Germinal center (tissue), 1 donor: ENCODE measurements at regions not wholly inside any gene's neighbourhood (a gene's known extent, or its start where the extent isn't known, plus 50 kb on each side); places are given as distances from the start of the nearest gene placed in this dataset.

ENCODE experiments used
- DNase-seq: peaks from one replicate; pipeline ENCODE4 v3.0.0; 2012; ENCODE audit warnings: mixed read lengths, low spot score

DNA sequence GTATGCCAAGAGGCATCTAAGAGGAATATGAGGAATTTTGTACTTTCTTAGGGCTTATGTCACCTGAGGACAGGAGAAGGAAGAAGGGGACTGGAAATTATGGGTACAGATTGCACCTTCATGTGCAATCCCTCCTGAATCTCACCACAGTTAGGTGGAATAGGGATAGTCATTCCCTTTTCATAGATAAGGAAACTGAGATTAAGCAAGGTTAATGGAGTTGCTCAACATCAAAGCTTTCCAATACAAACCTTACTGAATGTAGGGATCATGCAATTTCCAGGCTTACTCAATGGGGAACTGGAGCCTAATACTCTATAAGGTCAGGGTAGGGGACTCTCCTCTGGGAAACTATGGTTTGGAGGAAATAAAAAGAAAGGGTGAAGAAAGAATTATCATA lies 133.0 kb downstream of the C11orf87 start:
- no peak for DNase-seq

DNA sequence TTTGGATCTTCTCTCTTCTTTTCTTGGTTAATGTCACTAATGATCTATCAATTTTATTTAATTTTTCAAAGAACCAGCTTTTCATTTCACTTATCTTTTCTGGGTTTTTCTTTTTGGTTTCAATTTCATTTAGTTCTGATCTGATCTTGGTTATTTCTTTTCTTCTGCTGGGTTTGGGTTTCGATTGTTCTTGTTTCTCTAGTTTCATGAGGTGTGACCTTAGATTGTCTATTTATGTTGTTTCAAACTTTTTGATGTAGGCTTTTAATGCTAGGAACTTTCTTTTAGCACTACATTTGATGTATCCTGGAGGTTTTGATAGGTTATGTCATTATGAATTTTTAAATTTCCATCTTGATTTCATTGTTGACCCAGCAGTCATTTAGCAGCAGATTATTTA lies 142.3 kb downstream of the C11orf87 start:
- DNase-seq, result no peak

- DNase-seq, result no peak
These were observed 160.5 kb downstream of the C11orf87 start for GRCh38 chr11:109582470-109582869.

GRCh38 chr11:109584001-109584972 lies 162.3 kb downstream of the C11orf87 start:
- DNase-seq, result no peak

GRCh38 chr11:109586789-109587188 lies 164.8 kb downstream of the C11orf87 start:
- DNase-seq, result no peak

DNA sequence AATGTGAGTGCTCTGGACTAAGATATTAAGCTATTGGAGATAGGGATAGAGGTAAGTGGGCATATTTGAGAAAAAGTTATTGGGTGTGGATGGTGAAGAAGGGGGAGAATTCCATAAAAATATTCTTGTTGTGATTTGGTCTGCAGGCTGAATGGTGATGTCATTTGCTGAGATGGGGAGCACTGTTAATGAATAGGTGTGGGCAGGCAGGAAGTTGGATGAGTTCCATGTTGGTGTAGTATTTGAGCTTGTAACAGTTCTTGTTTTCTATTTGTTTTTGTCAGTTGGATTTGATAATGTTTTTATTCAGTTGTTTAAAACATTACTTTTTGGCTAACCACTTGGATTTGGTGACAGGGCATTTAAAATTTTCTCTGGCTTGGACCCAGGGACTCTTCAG lies 168.8 kb downstream of the C11orf87 start:
- DNase-seq, result no peak

DNA sequence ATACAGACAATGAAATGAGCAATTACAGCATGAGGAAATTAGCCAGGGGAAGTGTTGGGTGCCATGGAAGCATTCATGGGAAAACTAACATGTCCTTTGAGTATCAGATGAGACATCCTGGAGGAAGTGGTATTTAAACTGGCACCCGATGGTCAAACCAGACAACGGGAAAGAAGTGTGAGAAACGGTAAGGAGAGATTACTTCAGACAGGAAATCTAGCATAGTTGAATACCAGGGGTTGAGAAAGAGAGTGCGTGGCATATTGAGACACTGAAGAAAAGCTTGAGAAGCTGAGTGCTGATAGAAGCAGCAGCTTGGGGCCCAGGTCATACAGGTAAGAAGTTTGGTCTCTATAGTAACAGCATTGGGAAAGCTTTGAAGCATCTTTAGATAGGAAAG lies 175.3 kb downstream of the C11orf87 start:
- no peak for DNase-seq

GRCh38 chr11:109604481-109605400 lies 182.8 kb downstream of the C11orf87 start:
- no peak for DNase-seq

DNA sequence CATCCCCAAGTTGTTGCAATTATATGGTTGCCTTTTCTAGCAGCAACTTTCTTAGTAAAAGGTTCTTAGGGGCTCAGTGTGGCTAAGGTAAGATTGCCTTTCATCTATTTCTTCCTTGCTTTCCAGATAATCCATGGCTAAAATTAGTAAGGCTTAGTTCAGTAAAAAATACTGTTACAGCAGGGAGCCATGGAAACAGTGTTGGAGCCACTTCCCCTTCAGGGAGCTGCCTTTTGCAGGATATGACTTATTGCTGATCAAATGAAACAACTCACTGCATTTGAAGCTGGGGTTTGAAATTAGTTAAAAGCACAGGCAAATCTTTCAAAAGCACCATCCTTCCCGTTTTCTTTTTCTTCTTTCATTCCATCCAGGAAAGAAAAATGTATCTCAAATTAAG lies 184.3 kb downstream of the C11orf87 start:
- DNase-seq, result no peak

- DNase-seq, result no peak
These were observed 187.6 kb downstream of the C11orf87 start for GRCh38 chr11:109609454-109610185.

DNA sequence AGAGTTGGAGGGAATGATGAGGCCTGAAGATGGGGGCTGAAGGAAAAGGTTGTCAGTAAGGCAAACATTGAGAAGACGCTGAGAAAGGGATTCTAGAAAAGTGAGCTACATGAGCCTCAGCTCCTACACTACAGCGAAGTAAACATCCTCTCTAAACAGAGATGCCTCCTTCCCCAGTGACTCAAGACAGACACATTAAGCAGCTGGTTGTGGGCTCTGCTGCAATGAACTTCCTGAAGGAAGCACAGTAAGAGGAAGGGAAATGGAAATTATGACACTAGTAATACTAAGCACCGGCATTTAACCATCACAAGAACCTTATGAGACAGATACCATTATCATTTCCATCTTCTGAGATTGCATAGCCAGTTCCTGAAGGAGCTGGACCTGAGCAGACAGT lies 190.5 kb downstream of the C11orf87 start:
- DNase-seq, result no peak

DNA sequence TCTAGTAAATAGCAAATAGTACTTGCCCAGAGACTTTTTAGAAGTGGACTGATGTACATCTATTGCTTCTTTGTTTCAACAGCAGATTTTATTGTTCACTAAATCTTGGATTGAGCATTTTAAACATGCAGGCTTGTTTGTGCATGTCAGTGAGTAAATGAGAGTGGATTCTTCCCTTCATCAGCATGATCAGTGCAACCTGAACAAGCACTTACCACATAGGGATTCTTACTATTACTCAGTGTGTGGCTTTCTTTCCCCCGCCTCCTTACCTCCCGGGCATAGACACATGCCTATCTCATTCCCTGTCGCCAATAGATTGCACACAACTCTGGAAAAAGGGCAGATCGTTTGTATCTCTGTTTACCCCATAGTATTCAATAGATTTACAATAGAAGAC lies 197.5 kb downstream of the C11orf87 start:
- DNase-seq, result no peak

DNA sequence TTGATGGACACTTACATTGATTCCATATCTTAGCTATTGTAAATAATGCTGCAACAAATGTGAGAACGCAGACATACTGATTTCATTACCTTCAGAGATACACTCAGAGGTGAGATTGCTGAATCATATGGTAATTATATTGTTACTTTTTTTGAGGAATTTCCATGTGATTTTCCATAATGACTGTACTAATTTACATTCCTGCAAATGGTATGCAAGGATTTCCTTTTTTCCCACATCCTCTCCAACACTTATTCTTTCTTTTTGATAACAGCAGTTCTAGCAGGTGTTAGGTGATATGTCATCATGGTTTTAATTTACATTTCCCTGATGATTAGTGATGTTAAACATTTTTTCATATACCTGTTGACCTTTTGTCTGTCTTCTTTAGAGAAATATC lies 207.7 kb downstream of the C11orf87 start:
- DNase-seq, result no peak

GRCh38 chr11:109641549-109641948 lies 219.6 kb downstream of the C11orf87 start:
- no peak for DNase-seq

DNA sequence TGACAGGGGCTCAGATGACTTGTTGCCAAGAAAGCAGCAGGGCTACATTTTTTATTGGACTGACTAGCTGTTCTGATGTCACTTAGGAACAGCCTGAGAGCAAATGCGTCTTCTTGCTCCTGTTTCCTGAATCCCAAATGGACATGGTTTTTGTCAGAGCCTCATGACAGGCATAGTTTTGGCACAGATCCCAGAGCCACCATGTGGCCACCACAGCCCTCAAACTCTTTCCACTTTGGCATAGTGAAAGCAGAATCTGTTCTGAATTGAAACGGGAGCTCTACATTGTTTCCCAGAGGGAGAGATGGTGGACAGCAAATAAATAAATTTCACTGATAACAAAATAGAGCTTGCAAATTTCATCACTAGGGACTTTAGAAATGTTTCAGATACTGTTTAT lies 222.2 kb downstream of the C11orf87 start:
- no peak for DNase-seq

DNA sequence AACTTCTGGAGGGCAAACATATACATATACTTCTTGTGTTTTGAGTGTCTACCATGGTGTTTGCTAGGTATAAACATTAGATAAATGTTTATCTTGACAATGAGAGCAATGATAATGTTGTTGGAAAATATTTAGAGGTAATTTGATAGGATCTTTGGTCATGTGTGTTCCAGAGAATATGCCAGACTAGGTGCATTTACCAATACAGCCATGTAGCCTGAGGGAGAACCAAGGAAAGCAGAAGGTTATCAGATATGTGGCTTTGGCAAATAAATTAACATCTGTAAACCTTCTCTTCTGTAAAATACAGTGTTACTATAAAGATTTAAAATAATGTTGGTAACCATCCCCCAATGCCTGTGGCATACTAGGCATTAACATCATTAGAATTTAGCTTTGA lies 226.8 kb downstream of the C11orf87 start:
- DNase-seq, result no peak

GRCh38 chr11:109654091-109654490 lies 232.1 kb downstream of the C11orf87 start:
- DNase-seq, result no peak

DNA sequence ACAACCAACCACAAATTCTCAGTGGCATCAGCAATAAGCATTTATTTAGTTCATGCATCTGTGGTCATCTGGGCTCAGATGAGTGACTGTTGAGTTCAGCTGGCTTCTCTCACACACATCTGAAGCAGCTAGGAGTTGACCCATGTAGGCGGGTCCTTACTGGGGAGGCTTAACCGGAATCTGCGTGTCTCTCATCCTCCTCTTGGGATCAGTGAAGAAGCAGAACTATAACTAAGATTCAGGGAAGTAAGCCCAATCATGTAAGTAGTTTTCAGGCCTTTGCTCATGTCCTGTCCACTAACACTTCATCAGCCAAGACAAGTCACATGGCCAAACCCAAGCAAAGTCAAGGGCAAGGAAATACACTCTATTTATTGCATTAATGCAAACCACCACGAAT lies 236.2 kb downstream of the C11orf87 start:
- DNase-seq, result no peak

DNA sequence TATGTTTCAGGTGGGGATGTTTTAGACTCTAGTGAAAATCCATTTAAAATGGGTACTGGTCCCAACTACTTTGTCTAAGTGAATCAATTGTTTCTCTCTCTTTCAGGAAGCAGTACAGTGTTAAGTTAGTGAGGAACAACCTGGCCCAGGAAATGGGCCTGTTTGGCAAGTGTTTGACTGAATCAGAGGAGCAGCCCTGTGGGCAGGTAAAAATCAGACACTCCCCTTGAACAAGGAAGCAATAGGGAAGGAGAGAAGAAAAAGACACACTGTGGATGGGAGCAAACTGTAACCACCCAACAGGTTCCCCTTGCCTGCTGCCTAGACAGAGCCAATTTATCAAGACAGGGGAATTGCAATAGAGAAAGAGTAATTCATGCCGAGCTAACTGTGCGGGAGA lies 245.7 kb downstream of the C11orf87 start:
- no peak for DNase-seq

GRCh38 chr11:109668973-109669634 lies 247.1 kb downstream of the C11orf87 start:
- DNase-seq, result no peak

- DNase-seq, result no peak
These were observed 255.2 kb downstream of the C11orf87 start for GRCh38 chr11:109677231-109677630.

- no peak for DNase-seq
These were observed 255.9 kb downstream of the C11orf87 start for GRCh38 chr11:109677876-109678275.
